Fibroblast of villous mesenchyme (primary cell): ENCODE measurements at regions not wholly inside any gene's neighbourhood (a gene's known extent, or its start where the extent isn't known, plus 50 kb on each side); places are given as distances from the start of the nearest gene placed in this dataset.

Experiments
- DNase-seq: peaks from one replicate; pipeline ENCODE4 v3.0.0-alpha.2; 2010; ENCODE audit warnings: low read depth
- H3K4me3 ChIP-seq: 2 replicates; pipeline ENCODE4 v1.5.1; 2011; ENCODE audit warnings: low read depth, mild to moderate bottlenecking, low read length
- TF ChIP-seq, protein P1 (sequence below): IDR thresholded peaks from 2 replicates; pipeline ENCODE4 v1.5.1; 2012; ENCODE audit warnings: low read depth, mild to moderate bottlenecking, low read length; ENCODE audit not compliant: insufficient read depth

DNA sequence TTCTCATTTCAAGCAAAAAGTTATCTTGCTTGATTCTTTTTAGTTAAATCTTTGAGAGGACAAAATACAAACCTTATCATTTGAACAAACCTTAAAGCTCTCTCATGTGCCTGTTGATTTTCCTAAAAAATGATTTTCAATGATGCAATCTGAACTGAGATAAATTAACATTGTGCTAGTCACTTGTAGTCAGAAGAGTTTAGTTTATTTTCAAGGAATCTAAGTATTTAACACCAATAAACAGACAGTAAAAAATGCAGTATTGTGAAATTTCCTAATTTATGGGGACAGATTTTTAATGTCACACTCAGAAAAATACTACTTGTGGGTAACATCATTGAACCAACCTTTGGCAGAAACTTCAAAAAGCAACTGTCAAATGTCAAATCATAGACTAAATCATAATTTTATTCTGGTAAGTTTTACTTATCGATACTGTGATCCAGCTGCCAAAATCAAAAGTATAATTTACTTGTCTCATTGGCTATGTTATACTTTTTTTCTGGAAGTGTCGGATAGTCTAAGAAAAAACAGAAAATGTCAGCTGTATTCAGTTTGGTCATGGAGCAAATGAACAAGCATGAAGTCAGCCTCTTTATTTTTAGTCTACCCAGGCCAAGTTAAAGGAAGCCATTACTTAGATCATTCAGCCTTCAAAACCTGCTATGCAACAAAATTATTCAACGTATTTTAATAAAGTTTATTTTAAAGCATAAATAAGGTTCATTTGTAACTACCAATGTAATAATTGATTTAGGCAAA lies 52.4 kb upstream of the FNDC3B start:
- H3K4me3 ChIP-seq: no peak overlapping the region
- DNase-seq: peak; percentile 57
- TF ChIP-seq, protein P1, sequence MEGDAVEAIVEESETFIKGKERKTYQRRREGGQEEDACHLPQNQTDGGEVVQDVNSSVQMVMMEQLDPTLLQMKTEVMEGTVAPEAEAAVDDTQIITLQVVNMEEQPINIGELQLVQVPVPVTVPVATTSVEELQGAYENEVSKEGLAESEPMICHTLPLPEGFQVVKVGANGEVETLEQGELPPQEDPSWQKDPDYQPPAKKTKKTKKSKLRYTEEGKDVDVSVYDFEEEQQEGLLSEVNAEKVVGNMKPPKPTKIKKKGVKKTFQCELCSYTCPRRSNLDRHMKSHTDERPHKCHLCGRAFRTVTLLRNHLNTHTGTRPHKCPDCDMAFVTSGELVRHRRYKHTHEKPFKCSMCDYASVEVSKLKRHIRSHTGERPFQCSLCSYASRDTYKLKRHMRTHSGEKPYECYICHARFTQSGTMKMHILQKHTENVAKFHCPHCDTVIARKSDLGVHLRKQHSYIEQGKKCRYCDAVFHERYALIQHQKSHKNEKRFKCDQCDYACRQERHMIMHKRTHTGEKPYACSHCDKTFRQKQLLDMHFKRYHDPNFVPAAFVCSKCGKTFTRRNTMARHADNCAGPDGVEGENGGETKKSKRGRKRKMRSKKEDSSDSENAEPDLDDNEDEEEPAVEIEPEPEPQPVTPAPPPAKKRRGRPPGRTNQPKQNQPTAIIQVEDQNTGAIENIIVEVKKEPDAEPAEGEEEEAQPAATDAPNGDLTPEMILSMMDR: no peak
